ENCODE measurements at regions not wholly inside any gene's neighbourhood (a gene's known extent, or its start where the extent isn't known, plus 50 kb on each side); places are given as distances from the start of the nearest gene placed in this dataset.

DNA sequence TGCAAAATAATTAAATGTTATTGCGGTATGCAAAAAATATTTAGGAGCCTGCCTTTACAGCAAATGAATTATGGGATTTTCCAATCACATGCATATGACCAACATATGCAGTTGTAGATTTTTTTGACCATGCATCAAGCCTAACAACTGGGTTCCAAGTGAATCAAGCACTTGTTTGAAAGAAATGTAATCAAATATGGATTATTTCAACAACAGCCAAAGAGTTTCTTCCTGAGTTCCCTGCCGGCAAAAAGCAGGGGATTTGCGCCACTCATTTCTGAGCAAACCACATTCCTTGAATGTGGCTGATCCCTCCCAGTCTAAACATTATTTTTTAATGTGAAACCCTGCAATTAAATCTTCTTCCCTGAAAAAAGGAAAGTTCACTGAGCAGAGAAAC is 100.1 kb upstream of the ADTRP start:
- Histone ChIP-seq H3K27ac (ENCODE audit: control insufficient read depth, insufficient read depth, low read length) (no peak overlapping the region), H3K79me2 (ENCODE audit: control insufficient read depth, insufficient read depth, low read length) (no peaks in the 10 kb centered on the region)
- no peak for TF ChIP-seq EZH2 (IDR thresholded peaks at IDR 0.05; ENCODE audit: low read length)
- TF ChIP-seq, protein P1, sequence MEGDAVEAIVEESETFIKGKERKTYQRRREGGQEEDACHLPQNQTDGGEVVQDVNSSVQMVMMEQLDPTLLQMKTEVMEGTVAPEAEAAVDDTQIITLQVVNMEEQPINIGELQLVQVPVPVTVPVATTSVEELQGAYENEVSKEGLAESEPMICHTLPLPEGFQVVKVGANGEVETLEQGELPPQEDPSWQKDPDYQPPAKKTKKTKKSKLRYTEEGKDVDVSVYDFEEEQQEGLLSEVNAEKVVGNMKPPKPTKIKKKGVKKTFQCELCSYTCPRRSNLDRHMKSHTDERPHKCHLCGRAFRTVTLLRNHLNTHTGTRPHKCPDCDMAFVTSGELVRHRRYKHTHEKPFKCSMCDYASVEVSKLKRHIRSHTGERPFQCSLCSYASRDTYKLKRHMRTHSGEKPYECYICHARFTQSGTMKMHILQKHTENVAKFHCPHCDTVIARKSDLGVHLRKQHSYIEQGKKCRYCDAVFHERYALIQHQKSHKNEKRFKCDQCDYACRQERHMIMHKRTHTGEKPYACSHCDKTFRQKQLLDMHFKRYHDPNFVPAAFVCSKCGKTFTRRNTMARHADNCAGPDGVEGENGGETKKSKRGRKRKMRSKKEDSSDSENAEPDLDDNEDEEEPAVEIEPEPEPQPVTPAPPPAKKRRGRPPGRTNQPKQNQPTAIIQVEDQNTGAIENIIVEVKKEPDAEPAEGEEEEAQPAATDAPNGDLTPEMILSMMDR (optimal IDR thresholded peaks at IDR 0.05 in 1 of 3, IDR thresholded peaks at IDR 0.05 in 1 of 3, conservative IDR thresholded peaks at IDR 0.05 in 1 of 3; ENCODE audit: extremely low read depth in 1 of 3, insufficient read depth in 2 of 3, low read length in 3 of 3), result no peak

GRCh38 chr6:11878029-11878428 is 99.4 kb upstream of the ADTRP start:
- Histone ChIP-seq H3K9me1 (ENCODE audit: control insufficient read depth, extremely low read depth, insufficient read depth, low read length) (no peaks in the 10 kb centered on the region), H3K36me3 (ENCODE audit: control insufficient read depth in 2 of 2, extremely low read depth in 1 of 2, insufficient read depth in 2 of 2, low read length in 2 of 2) (no peaks in the 10 kb centered on the region), H4K20me1 (ENCODE audit: control insufficient read depth, extremely low read depth, insufficient read depth, low read length) (no peaks in the 10 kb centered on the region), H3K9me3 (ENCODE audit: control insufficient read depth, low read depth, low read length) (no peaks in the 10 kb centered on the region), H3K27ac (ENCODE audit: control insufficient read depth, insufficient read depth, low read length) (no peak overlapping the region), H3K9ac (ENCODE audit: control insufficient read depth, extremely low read depth, insufficient read depth, low read length) (no peak overlapping the region), H3K4me2 (ENCODE audit: control insufficient read depth, extremely low read depth, insufficient read depth, low read depth, low read length) (no peak overlapping the region), H3K79me2 (ENCODE audit: control insufficient read depth, insufficient read depth, low read length) (no peaks in the 10 kb centered on the region), H3K4me1 (ENCODE audit: control insufficient read depth, extremely low read depth, insufficient read depth, low read length) (no peaks in the 10 kb centered on the region), H2AFZ (ENCODE audit: control insufficient read depth, low read length) (no peak overlapping the region), H3K27me3 (ENCODE audit: control insufficient read depth, extremely low read depth, insufficient read depth, low read length) (no peaks in the 10 kb centered on the region), H3K4me3 (ENCODE audit: control insufficient read depth in 2 of 3, extremely low read depth in 1 of 3, insufficient read depth in 2 of 3, low read depth in 1 of 3, low read length in 3 of 3) (no peak overlapping the region)
- dilution Hi-C loops (cut with MboI; ENCODE audit: extremely low pct_ligation_motif_present, low sequenced_read_pairs), result no loop called here
- TF ChIP-seq EZH2 (IDR thresholded peaks at IDR 0.05; ENCODE audit: low read length), result no peak
- TF ChIP-seq, protein P1 (optimal IDR thresholded peaks at IDR 0.05 in 1 of 3, IDR thresholded peaks at IDR 0.05 in 1 of 3, conservative IDR thresholded peaks at IDR 0.05 in 1 of 3; ENCODE audit: extremely low read depth in 1 of 3, insufficient read depth in 2 of 3, low read length in 3 of 3), result no peak
- FAIRE-seq (no peak), DNase-seq (ENCODE audit: low read depth, low spot score) (no peak)

More for the DNA sequence above, 100.1 kb upstream of the ADTRP start:
- DNase-seq (ENCODE audit: low read depth, low spot score), result no peak
- Histone ChIP-seq H3K9me3 (ENCODE audit: control insufficient read depth, low read depth, low read length) (no peaks in the 10 kb centered on the region), H3K4me1 (ENCODE audit: control insufficient read depth, extremely low read depth, insufficient read depth, low read length) (no peaks in the 10 kb centered on the region), H3K4me2 (ENCODE audit: control insufficient read depth, extremely low read depth, insufficient read depth, low read depth, low read length) (no peak overlapping the region), H3K9ac (ENCODE audit: control insufficient read depth, extremely low read depth, insufficient read depth, low read length) (no peak overlapping the region), H4K20me1 (ENCODE audit: control insufficient read depth, extremely low read depth, insufficient read depth, low read length) (no peaks in the 10 kb centered on the region), H3K9me1 (ENCODE audit: control insufficient read depth, extremely low read depth, insufficient read depth, low read length) (no peaks in the 10 kb centered on the region), H2AFZ (ENCODE audit: control insufficient read depth, low read length) (no peak overlapping the region), H3K4me3 (ENCODE audit: control insufficient read depth in 2 of 3, extremely low read depth in 1 of 3, insufficient read depth in 2 of 3, low read depth in 1 of 3, low read length in 3 of 3) (no peak overlapping the region), H3K27me3 (ENCODE audit: control insufficient read depth, extremely low read depth, insufficient read depth, low read length) (no peaks in the 10 kb centered on the region), H3K36me3 (ENCODE audit: control insufficient read depth in 2 of 2, extremely low read depth in 1 of 2, insufficient read depth in 2 of 2, low read length in 2 of 2) (no peaks in the 10 kb centered on the region)
- no peak for FAIRE-seq
- dilution Hi-C loops (cut with MboI; ENCODE audit: extremely low pct_ligation_motif_present, low sequenced_read_pairs), result no loop called here
